Mesenchymal stem cell (in vitro differentiated cells and primary cell): ENCODE measurements at regions not wholly inside any gene's neighbourhood (a gene's known extent, or its start where the extent isn't known, plus 50 kb on each side); places are given as distances from the start of the nearest gene placed in this dataset.

Experiments
- DNase-seq: peaks from one replicate; pipeline ENCODE4 v3.0.0-alpha.2; 2013
- H2AFZ ChIP-seq: one replicate; pipeline ENCODE4 v1.6.1; 2013; ENCODE audit warnings: low read depth, mild to moderate bottlenecking, control low read depth, inconsistent platforms, low read length, moderate library complexity
- H2AK5ac ChIP-seq: 2 replicates; pipeline ENCODE4 v1.6.1; 2013; ENCODE audit warnings: low read length, moderate library complexity, mild to moderate bottlenecking, inconsistent platforms; ENCODE audit not compliant: severe bottlenecking
- H2BK120ac ChIP-seq: one replicate; pipeline ENCODE4 v1.6.1; 2013; ENCODE audit warnings: low read depth, mild to moderate bottlenecking, inconsistent platforms, low read length, moderate library complexity
- H2BK12ac ChIP-seq, 2 experiments: one replicate each; pipeline ENCODE4 v1.6.1; 2013; ENCODE audit warnings: inconsistent platforms in 2 of 2, low read length in 2 of 2, mild to moderate bottlenecking in 2 of 2, moderate library complexity in 2 of 2, control low read depth in 1 of 2
- H2BK15ac ChIP-seq: one replicate; pipeline ENCODE4 v1.6.1; 2013; ENCODE audit warnings: mild to moderate bottlenecking, low read depth, inconsistent platforms; ENCODE audit not compliant: poor library complexity, severe bottlenecking
- H2BK5ac ChIP-seq: 2 replicates; pipeline ENCODE4 v1.6.1; 2013; ENCODE audit warnings: low read depth, mild to moderate bottlenecking, low read length, control low read depth, inconsistent platforms; ENCODE audit not compliant: poor library complexity, severe bottlenecking
- H3K14ac ChIP-seq, 2 experiments: one replicate each; pipeline ENCODE4 v1.6.1; 2013; ENCODE audit warnings: inconsistent platforms in 2 of 2, low read length in 2 of 2, control low read depth in 1 of 2, mild to moderate bottlenecking in 1 of 2, moderate library complexity in 1 of 2
- H3K18ac ChIP-seq, 2 experiments: one replicate each; pipeline ENCODE4 v1.6.1; 2013; ENCODE audit warnings: inconsistent platforms in 2 of 2, low read length in 2 of 2, control low read depth in 1 of 2, low read depth in 1 of 2, mild to moderate bottlenecking in 1 of 2
- H3K23ac ChIP-seq, 2 experiments: one replicate each; pipeline ENCODE4 v1.6.1; 2013; ENCODE audit warnings: inconsistent platforms in 2 of 2, low read length in 2 of 2, mild to moderate bottlenecking in 2 of 2, moderate library complexity in 2 of 2, control low read depth in 1 of 2
- H3K27ac ChIP-seq: 2 replicates; pipeline ENCODE4 v1.5.1; 2013; ENCODE audit warnings: mild to moderate bottlenecking, moderate library complexity, low read length, control low read depth, inconsistent platforms; ENCODE audit not compliant: poor library complexity, severe bottlenecking
- H3K27me3 ChIP-seq, 2 experiments: 2 replicates each; pipeline versions ENCODE4 v1.6.1 to v1.7.0; 2013; ENCODE audit warnings: low read length in 2 of 2, mild to moderate bottlenecking in 2 of 2, moderate library complexity in 2 of 2, control low read depth in 1 of 2, inconsistent platforms in 1 of 2; ENCODE audit not compliant: control insufficient read depth in 1 of 2, insufficient read depth in 1 of 2
- H3K36me3 ChIP-seq, 2 experiments: 2 replicates each; pipeline versions ENCODE4 v1.6.1 to v1.7.0; 2013; ENCODE audit warnings: low read length in 2 of 2, control low read depth in 1 of 2, inconsistent platforms in 1 of 2, low read depth in 1 of 2, mild to moderate bottlenecking in 1 of 2; ENCODE audit not compliant: insufficient read depth in 2 of 2, control insufficient read depth in 1 of 2
- H3K4ac ChIP-seq, 2 experiments: one replicate each; pipeline ENCODE4 v1.6.1; 2013; ENCODE audit warnings: inconsistent platforms in 2 of 2, low read length in 2 of 2, mild to moderate bottlenecking in 2 of 2, moderate library complexity in 2 of 2, control low read depth in 1 of 2, low read depth in 1 of 2
- H3K4me1 ChIP-seq: 2 replicates; pipeline ENCODE4 v1.6.1; 2013; ENCODE audit warnings: low read depth, low read length, control low read depth; ENCODE audit not compliant: control insufficient read depth, insufficient read depth
- H3K4me2 ChIP-seq: 2 replicates; pipeline ENCODE4 v1.6.1; 2013; ENCODE audit warnings: low read length, mild to moderate bottlenecking, inconsistent platforms; ENCODE audit not compliant: poor library complexity, severe bottlenecking
- H3K4me3 ChIP-seq, 2 experiments: 2 replicates each; pipeline versions ENCODE4 v1.5.1 to v1.7.0; 2013; ENCODE audit warnings: low read length in 2 of 2, mild to moderate bottlenecking in 2 of 2, control low read depth in 1 of 2, low read depth in 1 of 2; ENCODE audit not compliant: insufficient read depth in 1 of 2
- H3K79me1 ChIP-seq: replicated peaks from 2 replicates; pipeline ENCODE4 v1.6.1; 2013; ENCODE audit warnings: mild to moderate bottlenecking, control low read depth, low read length, inconsistent platforms; ENCODE audit not compliant: poor library complexity, severe bottlenecking
- H3K9ac ChIP-seq: 2 replicates; pipeline ENCODE4 v1.7.0; 2013; ENCODE audit warnings: mild to moderate bottlenecking, low read length, moderate library complexity
- H3K9me3 ChIP-seq: 2 replicates; pipeline ENCODE4 v1.7.0; 2013; ENCODE audit warnings: mild to moderate bottlenecking, low read length; ENCODE audit not compliant: control insufficient read depth
- H4K8ac ChIP-seq: one replicate; pipeline ENCODE4 v1.6.1; 2013; ENCODE audit warnings: inconsistent platforms, mild to moderate bottlenecking, low read length, moderate library complexity
- H4K91ac ChIP-seq: one replicate; pipeline ENCODE4 v1.6.1; 2013; ENCODE audit warnings: mild to moderate bottlenecking, low read length, inconsistent platforms
- WGBS: methylation state at CpG from one replicate; pipeline ENCODE4 v1.1.7; 2013; ENCODE audit warnings: mixed read lengths; 5-methylcytosine and 5-hydroxymethylcytosine counted together

DNA sequence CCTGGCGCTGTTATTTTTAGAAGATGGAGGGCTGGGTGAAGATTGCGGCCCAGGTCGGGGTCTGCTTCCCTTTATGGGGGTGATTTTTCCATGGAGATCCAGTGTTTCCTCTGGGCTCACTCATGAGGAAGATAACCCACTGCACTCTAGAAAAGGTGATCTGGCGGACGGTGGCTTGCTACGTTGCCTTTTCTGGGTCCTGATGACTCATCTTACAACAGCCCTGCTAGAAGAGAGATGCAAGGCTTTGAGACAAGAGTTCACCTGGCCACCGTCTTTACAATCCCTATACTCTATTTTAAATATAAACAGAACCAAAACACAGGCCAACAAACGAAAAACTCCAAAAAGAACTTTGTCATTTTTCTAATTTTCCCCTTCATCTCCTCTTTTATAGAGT lies 182.1 kb upstream of the EXOC2 start:
- Histone ChIP-seq H3K27ac (no peak overlapping the region), H2BK15ac (no peak overlapping the region), H4K91ac (no peak overlapping the region), H3K4me1 (no peaks in the 10 kb centered on the region), H3K14ac (no peak overlapping the region), H3K9ac (no peak overlapping the region), H2BK12ac (no peak overlapping the region), H3K18ac (no peak overlapping the region), H2BK120ac (no peak overlapping the region), H3K4me2 (no peak overlapping the region), H3K79me1 (no peaks in the 10 kb centered on the region), H3K36me3 (no peaks in the 10 kb centered on the region), H3K4me3 (no peak overlapping the region), H3K27me3 (peaks cover 0 to 58% of the 10 kb centered on the region in 2 experiments), H4K8ac (no peak overlapping the region), H3K9me3 (no peaks in the 10 kb centered on the region), H3K4ac (no peak overlapping the region), H2BK5ac (no peak overlapping the region), H2AFZ (no peak overlapping the region), H3K23ac (no peak overlapping the region), H2AK5ac (no peak overlapping the region)
- WGBS, result 72% methylated on average over 8 of the region's 8 CpGs
- DNase-seq, result no peak

DNA sequence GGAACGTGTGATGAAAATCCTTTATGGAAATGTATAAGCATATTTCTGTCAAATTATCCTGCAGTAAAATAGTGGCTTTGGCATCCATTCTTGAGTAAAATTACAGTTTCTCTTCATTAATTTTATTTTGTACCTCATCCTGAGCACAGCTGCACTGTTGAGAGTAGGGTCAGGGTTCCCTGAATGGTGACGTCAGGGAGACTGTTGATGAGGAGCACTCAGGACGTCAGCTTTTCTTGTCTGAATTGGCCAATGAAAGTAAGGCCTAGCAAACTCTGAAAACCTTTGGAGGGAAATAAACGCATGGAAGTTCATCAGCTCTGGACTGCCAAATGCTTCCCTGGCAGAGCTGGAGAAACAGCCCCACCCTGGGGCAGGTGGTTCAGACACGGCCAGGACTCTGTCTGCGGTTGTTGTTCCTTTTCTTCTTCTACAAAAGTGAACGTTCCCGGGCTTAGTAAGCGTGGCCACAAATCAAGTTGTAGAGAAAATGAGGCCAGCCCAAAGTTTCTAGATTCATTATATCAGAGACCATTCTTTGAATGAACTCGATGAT lies 179.7 kb upstream of the EXOC2 start:
- no peak overlapping the region for H4K8ac ChIP-seq
- no peak overlapping the region for H2BK15ac ChIP-seq
- no peak overlapping the region for H2AK5ac ChIP-seq
- H3K79me1 ChIP-seq, result no peaks in the 10 kb centered on the region
- no peak overlapping the region for H3K23ac ChIP-seq
- H2BK5ac ChIP-seq, result no peak overlapping the region
- no peak overlapping the region for H2BK12ac ChIP-seq
- H3K4me3 ChIP-seq, result no peak overlapping the region
- no peaks in the 10 kb centered on the region for H3K9me3 ChIP-seq
- WGBS, result 86% methylated on average over 9 of the region's 10 CpGs
- no peak overlapping the region for H3K4ac ChIP-seq
- no peak overlapping the region for H3K4me2 ChIP-seq
- DNase-seq, result no peak
- no peak overlapping the region for H3K27ac ChIP-seq
- H2AFZ ChIP-seq, result no peak overlapping the region
- H2BK120ac ChIP-seq, result no peak overlapping the region
- no peaks in the 10 kb centered on the region for H3K4me1 ChIP-seq
- no peak overlapping the region for H3K18ac ChIP-seq
- no peaks in the 10 kb centered on the region for H3K36me3 ChIP-seq
- no peak overlapping the region for H3K14ac ChIP-seq
- H3K27me3 ChIP-seq, result peaks cover 0 to 44% of the 10 kb centered on the region in 2 experiments
- H3K9ac ChIP-seq, result no peak overlapping the region
- H4K91ac ChIP-seq, result no peak overlapping the region

DNA sequence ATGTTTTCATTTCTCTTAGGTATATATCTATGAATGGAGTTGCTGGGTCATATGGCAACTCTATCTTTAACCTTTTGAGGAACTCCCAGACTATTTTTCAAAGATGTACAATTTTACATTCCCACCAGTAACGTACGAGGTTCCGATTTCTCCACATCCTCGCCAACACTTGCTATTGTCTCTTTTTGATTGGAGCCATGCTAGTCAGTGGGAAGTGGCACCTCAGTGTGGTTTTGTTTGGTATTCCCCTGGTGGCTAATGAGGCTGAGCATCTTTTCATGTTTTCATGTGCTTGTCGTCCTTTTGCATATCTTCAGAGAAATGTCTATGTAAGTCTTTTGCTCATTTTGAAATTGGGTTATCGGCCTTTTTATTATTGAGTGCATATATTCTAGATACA lies 178.6 kb upstream of the EXOC2 start:
- DNase-seq, result no peak

DNA sequence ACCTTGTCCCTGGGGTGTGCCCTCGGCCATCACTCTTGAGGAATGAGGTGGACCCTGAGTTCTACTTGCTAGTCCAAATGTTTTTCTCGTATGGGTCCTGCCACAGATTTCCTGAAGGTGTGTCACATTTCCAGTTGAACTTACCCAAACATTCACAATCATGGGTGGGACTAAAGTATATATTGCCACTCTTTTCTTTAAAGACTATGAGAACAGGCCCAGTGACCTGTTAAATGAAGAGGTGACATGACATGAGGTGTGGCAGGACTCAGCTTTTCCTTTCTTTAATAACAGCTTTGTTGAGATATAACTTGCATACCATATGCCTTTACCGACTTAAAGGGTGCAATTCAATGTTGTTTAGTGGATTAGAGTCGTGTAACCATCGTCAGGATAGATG lies 177.2 kb upstream of the EXOC2 start:
- Histone ChIP-seq H3K4me1 (no peaks in the 10 kb centered on the region), H3K36me3 (no peaks in the 10 kb centered on the region), H2BK12ac (no peak overlapping the region), H2AFZ (no peak overlapping the region), H3K27me3 (peaks cover 0 to 26% of the 10 kb centered on the region in 2 experiments), H3K4ac (no peak overlapping the region), H3K27ac (no peak overlapping the region), H3K4me2 (no peak overlapping the region), H3K14ac (no peak overlapping the region), H2BK5ac (no peak overlapping the region), H3K9me3 (no peaks in the 10 kb centered on the region), H2BK15ac (no peak overlapping the region), H2AK5ac (no peak overlapping the region), H3K18ac (no peak overlapping the region), H4K8ac (no peak overlapping the region), H2BK120ac (no peak overlapping the region), H3K23ac (no peak overlapping the region), H3K79me1 (no peaks in the 10 kb centered on the region), H4K91ac (no peak overlapping the region), H3K4me3 (no peak overlapping the region), H3K9ac (no peak overlapping the region)
- DNase-seq, result no peak
- 79% methylated on average over 5 of the region's 5 CpGs for WGBS

More for the DNA sequence above, 178.6 kb upstream of the EXOC2 start:
- no peak overlapping the region for H2BK120ac ChIP-seq
- no peak overlapping the region for H2AK5ac ChIP-seq
- H3K18ac ChIP-seq, result no peak overlapping the region
- H3K4ac ChIP-seq, result no peak overlapping the region
- H3K4me1 ChIP-seq, result no peaks in the 10 kb centered on the region
- no peak overlapping the region for H3K27ac ChIP-seq
- no peaks in the 10 kb centered on the region for H3K9me3 ChIP-seq
- H3K4me3 ChIP-seq, result no peak overlapping the region
- H3K79me1 ChIP-seq, result no peaks in the 10 kb centered on the region
- no peak overlapping the region for H2BK12ac ChIP-seq
- 97% methylated on average over 4 of the region's 6 CpGs for WGBS
- H3K9ac ChIP-seq, result no peak overlapping the region
- no peaks in the 10 kb centered on the region for H3K36me3 ChIP-seq
- H2BK15ac ChIP-seq, result no peak overlapping the region
- no peak overlapping the region for H2AFZ ChIP-seq
- H4K8ac ChIP-seq, result no peak overlapping the region
- H3K4me2 ChIP-seq, result no peak overlapping the region
- no peak overlapping the region for H4K91ac ChIP-seq
- H3K27me3 ChIP-seq, result peaks cover 0 to 33% of the 10 kb centered on the region in 2 experiments
- H2BK5ac ChIP-seq, result no peak overlapping the region
- no peak overlapping the region for H3K23ac ChIP-seq
- H3K14ac ChIP-seq, result no peak overlapping the region
